ENCODE measurements at regions not wholly inside any gene's neighbourhood (a gene's known extent, or its start where the extent isn't known, plus 50 kb on each side); places are given as distances from the start of the nearest gene placed in this dataset.

DNA sequence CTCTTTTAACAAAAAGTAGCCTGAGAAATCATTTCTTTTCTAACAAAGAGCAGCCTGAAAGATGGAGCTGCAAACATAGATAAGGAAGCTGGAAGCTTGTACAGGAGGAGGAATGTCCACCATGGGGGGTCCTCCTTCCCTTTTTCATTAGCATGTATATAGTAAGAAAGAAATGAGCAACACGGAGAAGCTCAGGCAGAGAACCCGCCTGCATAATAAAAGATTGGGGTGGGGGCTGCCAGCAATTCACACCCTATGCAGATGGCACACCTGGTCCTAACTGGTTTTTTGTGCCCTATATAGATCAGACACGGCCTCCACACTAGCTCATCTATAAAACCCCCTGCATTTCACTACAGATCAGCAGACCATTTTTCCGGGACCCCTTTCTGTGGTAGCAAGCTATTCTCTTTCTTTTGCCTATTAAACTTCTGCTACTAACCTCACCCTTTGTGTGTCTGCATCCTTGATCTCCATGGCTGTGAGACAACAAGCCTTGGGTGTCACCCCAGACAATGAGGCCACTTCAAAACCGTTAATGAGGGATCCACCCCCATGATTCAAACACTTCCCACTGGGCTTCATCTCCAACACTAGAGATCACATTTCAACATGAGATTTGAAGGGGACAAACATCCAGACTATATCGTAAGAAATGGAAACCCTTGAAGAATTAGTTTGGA, 167.5 kb upstream of the FREM2 start:
- no peak for DNase-seq (ENCODE audit: low read depth)

DNA sequence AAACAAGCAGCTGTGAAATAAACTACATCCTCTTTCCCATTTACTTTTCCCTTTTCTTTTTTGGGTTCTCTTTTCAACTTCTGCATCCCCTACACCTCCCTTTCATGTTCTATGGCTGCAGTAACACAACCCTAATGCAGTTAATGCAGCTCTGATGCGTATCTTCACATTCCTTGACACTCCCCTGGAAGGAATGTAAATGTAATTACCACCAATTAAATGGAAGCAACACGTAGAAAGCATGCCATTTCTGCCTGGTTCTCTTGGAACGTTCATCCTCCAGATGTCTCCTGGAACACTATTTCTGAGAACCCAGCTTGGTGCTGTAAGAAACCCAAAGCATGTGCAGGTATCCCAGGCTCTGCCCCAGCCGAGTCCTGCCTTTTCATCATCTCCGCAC, 166.8 kb upstream of the FREM2 start:
- DNase-seq (ENCODE audit: low read depth) = no peak

DNA sequence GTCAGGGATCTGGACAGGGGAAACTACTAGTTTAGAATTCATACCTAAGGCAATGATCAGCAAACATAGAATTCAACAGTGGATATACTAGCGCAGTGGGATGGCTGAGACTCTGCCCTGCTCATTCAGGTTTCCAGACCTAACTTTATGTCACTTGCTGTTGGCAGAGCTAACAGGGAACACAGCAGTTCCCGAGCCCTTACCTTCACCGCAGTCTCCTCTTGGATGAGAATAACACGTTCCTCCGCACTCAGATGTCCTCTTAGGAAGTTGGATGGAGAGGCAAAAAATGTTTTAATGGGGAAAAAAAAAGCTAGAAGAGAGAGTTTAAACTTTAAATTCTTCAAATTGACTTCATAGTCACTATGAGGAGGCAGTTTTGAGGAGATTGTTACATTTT, 159.7 kb upstream of the FREM2 start:
- DNase-seq (ENCODE audit: low read depth) = no peak

DNA sequence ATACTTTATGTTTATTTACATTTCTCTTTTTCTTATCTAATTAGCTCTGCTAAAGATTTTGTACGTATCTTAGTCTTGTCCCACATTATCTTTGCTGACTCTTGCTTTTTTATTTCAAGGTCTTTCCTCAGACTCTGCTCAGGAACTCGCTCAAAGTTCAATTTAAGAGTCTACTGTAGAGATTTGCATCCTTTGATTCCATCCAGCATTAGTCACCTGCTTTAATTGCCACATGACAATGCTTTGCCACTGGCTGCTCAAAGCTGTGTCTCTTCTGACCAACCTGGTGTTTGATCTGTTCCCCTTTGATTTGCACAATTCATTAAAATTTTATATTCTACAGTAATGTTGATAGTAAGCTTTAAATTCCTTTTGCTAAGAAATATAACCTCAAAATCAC, 157.9 kb upstream of the FREM2 start:
- DNase-seq (ENCODE audit: low read depth) = no peak

DNA sequence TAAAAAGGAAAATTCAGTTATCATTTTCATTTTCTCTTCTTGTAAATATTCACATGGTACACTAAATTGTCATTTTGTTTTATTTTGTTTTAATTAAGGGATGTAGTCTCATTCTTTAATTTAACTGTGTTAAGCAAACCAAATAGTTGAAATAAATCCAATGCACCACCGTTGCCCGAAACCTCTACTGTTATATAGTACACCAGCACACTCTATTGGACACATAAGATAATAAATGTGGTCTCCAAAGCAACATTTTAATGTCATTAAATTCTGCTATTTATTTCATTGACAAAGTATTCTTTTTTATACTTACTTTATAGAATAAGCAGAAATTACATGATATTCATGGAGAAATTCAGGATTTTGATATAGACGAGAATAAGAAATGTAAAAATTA, 156.4 kb upstream of the FREM2 start:
- no peak for DNase-seq (ENCODE audit: low read depth)

DNA sequence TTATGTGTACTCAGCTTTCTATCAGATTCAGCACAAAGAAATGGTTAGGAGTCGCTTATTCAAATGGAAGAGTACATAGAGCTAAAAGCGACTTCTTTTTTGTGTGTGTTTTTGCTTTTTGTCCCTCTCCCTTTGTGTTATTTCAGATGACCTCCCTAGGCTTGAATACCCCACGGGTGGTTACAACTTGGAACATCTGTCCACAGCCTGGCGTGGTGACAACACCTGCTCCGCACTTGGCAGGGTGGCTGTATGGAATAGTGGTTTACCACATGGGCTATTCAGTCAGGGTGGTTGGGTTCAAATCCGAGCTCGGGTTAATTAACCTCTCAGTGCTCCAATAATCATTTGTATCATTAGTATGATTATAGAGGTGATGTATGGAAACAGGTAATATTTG, 151.6 kb upstream of the FREM2 start:
- DNase-seq (ENCODE audit: low read depth) = no peak

DNA sequence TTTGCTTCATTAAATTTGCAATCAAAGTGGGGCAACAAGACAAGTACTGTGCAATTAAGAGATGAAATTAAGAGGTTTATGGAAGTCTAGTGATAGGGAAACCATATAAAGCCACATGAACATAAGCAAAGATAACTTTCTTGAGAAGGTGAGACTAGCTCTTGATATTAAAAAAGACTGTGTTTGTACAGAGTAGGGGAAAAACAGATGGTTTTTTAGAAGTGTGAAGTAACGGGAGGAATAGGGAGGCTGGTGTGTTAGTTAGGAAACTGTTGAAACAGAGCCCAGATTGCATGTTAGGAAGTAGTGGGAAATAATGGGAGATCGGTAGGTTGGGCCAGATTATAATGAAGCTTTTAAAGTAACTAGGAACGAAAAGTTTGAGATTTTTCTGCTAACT, 149.8 kb upstream of the FREM2 start:
- DNase-seq (ENCODE audit: low read depth) = no peak

DNA sequence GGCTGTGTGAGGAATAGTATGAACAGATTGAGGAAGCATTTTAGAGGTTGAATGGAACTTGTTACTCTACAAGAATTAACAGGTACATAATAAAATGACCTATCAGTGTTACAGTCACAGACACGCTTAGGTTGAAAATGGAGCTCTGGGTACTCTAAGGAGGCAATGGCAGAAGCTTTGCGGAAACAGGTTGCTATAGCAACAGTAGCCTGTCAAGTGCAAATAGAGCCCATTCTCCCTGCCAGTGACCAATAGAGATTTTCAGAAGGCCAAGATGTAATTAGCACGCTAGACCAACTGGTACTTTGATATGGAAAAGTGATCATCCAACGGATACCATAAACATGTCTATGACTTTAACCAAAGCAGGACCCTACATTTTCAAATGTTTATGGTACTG, 148.5 kb upstream of the FREM2 start:
- DNase-seq (ENCODE audit: low read depth) = no peak

DNA sequence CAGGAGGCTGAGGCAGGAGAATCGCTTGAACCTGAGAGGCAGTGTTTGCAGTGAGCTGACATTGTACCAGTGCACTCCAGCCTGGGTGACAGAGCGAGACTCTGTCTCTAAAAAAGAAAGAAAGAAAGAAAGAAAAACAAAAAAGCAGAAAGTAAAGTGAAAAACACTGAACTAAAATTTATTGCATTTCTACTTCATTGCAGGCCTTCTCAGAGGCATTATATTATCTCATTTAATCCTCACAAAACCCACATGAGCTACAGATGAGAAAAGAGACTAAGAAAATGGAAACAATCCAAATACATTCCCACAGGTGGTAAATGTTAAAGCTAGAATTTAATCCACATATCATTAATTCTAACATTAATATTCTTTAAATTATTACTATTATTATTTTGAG, 147.2 kb upstream of the FREM2 start:
- no peak for DNase-seq (ENCODE audit: low read depth)

DNA sequence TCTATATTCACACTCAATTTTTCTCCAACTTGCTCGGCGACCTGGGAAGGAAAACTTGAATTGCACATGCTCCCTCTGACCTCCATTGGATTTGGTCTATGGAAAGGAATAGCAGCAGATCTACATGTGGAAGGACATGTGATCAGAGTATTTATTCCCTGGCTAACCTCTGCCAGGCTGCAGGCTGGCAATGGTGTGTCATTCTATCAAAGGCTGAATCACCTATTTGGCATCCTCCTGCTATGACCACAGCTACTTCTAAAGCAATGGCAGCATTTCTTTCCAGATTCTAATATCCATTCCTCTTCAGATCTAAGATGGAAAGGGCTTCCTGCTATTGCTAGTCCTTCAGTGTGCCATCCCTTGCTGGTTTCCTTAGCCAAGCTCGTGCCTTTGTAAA, 144.3 kb upstream of the FREM2 start:
- peak; percentile 91 for DNase-seq (ENCODE audit: low read depth)

DNA sequence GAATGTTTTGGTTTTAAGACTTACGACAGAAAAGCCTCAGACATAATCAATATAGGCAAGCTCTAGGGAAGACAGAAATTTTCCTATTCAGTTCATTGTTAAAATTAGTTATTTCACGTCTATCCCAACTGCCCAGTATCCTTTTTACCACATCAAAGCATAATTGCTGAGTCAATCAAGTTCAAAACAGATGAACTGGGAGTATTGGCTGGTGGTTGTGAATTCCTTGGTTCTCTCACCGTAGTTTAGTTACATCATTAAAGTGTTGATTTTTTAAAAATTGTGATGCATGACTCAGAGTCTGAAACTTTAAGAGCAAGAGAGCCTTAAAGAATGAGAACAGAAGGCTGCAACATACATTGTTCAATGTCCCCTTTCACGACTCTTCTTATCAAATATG, 143.3 kb upstream of the FREM2 start:
- peak; percentile 70 for DNase-seq (ENCODE audit: low read depth)

DNA sequence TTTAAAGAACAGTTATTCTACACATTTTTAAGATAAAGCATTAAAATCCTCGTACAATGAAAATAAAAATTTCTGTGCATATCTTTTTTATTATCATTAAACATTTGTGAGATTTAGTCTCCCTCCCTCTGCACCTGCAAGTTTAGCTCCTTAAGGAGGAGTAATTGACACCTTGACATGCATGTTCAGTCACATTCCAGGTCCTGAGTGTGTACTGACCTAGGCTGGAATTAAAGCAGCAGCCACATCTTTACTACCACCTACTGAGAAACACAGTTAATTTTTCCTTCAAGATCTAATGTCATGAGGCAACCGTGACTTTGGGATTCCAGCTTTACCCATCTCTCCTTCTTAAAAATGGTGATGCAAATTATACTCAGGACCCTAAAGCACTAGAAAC, 123.1 kb upstream of the FREM2 start:
- no peak for DNase-seq (ENCODE audit: low read depth)

DNA sequence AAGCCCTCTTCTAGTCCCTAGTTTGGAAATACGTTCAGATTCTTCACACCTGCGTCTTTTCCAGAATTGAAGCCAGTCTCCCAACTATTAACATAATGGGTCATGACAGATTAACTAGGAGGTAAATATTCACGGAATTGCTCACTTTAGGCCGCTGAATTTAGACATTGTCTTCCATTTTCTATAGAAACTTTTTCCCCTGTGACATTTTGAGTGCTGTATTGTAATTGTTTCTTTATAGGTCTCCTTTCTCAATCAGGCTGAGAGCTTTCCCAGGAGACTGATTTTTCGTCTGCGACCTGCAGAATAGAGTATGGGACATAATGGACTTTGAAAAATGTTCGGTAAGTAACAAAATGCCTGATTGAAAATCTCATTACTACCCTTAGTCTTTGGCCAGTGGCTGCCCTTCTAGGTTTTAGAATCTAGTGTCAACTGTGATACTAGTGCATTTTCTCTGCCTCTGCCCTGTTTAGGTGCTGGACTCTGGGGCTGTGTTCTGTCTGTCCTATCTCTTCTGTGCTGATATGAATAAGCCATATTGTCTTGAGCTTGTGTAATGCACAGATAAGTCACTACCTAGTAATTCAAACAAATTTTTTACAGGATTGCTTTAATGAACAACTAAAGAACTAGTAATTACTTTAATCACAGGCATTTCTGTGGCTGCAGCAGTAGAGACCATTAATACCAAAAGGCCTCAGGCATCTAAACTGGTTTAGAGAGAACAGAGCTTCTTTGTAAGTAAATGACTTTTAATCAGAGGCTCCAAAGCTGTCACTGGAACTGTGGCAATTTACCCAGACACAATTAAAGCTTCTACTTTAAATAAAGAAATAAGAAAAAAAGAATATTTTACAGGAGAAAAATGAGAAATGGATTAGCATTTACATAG, 122.4 kb upstream of the FREM2 start:
- no peak for DNase-seq (ENCODE audit: low read depth)

DNA sequence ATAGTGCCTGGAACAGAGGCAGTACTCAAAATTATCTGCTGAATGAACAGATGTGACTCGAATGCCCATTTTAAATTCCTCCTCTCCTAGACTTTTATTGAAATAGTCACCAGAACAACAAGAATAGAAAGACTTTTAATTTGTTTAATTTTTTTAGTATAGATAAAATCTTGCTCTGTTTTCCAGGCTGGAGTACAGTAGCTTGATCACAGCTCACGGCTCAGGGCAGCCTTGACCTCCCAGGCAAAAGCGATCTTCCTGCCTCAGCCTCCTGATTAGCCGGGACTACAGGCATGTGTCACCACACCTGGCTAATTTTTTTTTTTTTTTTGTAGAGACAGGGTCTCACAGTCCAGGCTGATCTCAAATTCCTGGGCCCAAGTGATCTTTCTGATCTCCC, 120.9 kb upstream of the FREM2 start:
- DNase-seq (ENCODE audit: low read depth) = no peak

DNA sequence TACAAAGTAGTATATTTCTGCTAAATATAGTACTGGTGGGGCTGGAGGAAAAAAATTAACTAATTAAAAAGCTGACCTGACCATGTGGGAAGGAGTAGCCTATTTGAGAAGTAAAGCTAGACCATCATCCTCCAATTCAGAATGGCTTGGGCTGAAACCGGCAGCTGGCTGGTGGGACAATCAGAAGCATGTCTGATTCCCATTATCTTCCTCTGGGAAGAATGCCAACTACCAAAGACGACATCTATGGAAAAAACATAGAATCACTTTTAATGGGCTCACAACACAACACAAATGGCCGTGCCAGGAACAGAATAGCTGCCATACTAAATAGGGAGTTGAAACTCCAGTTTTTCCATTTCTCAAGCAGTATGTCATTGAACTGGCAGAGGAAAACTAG, 120.4 kb upstream of the FREM2 start:
- no peak for DNase-seq (ENCODE audit: low read depth)

DNA sequence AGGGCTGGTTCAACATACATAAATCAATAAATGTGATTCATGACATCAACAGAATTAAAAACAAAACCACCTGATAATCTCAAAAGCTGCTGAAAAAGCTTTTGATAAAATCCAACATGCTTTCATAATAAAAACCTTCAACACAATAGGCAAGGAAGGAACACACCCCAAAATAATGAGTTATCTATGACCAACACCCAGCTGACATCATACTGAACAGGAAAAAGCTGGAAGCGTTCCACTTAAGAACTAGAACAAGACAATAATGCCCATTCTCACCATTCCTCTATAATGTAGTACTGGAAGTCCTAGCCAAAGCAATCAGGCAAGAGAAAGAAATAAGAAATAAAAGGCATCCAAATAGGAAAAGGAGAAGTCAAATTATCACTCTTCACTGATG, 116.2 kb upstream of the FREM2 start:
- peak; percentile 40 for DNase-seq (ENCODE audit: low read depth)

DNA sequence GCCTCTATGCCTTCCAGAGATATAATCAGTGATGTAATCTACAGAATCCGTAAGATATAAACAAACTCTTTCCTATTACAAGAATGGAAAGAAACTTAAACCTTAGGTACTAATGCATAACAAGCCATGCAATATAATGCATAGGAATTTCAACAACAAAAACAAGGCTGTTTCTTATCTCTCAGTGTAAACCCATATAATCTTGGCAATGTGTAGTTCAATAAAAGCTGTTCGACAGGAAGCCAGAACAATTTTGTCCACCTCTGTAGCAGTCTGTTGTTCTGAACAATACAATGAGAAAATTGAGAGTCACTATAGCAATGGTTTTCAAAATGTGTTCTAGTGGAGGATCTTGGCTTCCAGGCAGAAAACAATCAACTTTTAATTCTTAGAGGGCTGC, 111.5 kb upstream of the FREM2 start:
- DNase-seq (ENCODE audit: low read depth) = no peak

DNA sequence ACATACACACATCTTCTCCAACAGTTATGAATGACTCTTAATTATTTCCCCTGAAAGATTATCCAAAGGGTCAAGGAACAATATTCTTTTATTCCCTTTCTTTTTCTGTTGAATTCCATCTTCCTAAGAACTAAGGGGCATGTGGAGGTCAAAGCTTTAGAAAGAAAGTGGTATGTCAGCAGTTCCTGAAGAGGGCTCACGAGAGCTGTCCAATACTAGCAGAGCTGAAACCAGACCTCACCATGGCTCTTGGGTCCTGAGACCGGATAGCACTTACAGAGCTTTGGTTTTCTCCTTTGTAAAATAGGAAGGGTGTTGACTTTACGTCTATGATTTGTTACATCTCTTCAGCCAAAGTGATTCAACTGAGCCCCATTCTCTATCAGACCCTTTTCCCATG, 109.8 kb upstream of the FREM2 start:
- DNase-seq (ENCODE audit: low read depth) = peak; percentile 15

DNA sequence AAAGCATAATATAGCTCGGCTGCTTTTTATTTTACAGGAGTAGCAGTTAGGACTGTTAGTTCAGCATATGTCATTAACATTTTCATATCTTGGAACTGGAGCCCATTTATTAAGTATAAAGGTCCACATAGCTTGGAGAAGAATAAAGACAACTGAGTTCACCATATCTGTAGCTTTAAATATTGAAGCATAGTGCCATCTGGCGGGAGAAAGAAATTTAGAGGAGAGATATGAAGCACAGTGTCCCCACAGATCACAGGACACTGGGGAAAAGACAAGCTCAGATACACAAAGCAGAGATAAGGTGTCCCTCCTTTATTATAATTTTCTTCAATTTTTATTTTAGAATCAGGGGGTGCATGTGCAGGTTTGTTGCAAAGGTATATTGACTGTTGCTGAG, 104.7 kb upstream of the FREM2 start:
- DNase-seq (ENCODE audit: low read depth) = peak; percentile 38

DNA sequence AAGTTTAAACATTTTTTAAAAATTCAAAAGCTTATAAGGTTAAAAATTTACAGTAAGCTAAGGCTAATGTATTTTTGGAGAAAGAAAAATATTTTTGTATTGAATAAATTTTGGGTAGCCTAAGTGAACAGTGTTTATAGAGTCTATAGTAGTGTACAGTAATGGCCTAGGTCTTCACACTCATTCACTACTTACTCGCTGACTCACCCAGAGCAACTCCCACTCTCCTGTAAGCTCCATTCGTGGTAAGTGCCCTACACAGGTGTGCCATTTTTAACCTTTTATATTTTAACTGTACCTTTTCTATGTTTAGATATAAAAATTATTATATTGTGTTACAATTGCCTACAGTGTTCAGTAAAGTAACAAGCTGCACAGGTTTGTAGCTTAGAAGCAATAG, 96.6 kb upstream of the FREM2 start:
- DNase-seq (ENCODE audit: low read depth) = no peak

DNA sequence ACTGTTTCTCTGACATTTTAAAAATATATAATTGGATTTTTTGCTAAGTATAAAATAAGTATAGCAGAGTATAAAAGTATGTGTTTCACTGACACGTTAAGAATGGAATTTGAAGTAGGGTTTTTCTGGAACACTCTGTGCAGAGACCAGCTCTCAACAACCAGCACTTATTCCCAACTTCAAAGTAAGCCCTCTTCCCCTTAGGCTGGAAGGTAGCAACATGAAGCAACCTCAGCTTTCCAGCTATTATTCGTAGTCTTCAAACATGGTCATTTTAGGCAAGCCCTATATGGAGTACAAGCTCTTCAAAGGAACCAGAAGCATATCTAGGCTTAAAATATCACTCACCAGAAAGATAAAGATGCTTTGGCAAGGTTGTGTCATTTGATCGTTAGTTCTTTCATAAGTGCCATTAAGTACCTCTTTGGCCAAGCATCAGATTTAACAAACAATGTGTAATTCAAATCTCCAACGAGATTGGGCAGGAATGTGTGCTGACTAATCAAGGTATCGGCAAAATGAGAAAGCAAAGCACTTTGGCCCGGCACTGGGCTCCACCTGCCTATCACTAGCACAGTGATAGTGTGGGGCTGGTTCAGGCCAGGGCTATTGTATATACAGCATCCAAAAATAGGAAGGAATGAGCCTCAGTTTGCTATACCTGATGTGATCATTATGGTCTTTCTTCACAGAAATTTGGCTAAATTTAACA, 95.9 kb upstream of the FREM2 start:
- no peak for DNase-seq (ENCODE audit: low read depth)

DNA sequence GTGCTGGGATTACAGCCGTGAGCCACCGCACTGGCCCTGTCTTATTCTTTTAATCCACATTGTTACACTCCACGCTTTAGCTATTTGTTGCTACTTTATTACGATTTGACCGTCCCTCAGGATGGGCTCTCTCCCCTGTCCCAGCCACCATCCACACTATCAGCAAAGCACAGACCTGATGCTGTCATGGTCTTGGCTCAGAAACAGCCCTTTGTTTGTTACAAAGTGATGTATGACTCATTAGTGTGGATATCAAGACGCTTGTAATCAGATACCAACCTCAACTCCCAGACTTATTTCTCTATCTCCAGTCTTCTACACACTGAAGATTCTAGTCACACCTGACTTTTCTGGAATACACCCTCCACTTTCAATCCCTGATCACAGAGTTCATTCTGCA, 84.6 kb upstream of the FREM2 start:
- DNase-seq (ENCODE audit: low read depth) = peak; percentile 60
